Pancreas (tissue), 10 donors: ENCODE measurements at regions not wholly inside any gene's neighbourhood (a gene's known extent, or its start where the extent isn't known, plus 50 kb on each side); places are given as distances from the start of the nearest gene placed in this dataset.

Experiments used
- ATAC-seq, 4 donors: fragments of 200-7000 bp; cut with Tn5 transposase; one replicate each; pipeline versions ENCODE4 v1.8.0 to v1.9.1; 2020; ENCODE audit warnings: mild to moderate bottlenecking in 4 of 4, moderate library complexity in 4 of 4
- DNase-seq, 6 donors: peaks; one replicate each; pipeline ENCODE4 v3.0.0-alpha.2; 2020
- FAIRE-seq: peaks from 2 replicates; lab custom pipeline; 2012; peaks lifted over from hg19 to GRCh38; lab: Jason Lieb, UNC
- H3K27ac ChIP-seq, 4 donors: fragments of 200-600 bp; sonication (generic); 1 replicate in 3 of 4; 2 replicates in 1 of 4; pipeline versions ENCODE4 v1.5.0 to v1.8.0; 2020
- H3K27me3 ChIP-seq, 4 donors: fragments of 200-600 bp; one replicate each; pipeline ENCODE4 v1.8.0; 2021
- H3K36me3 ChIP-seq, 3 donors: fragments of 200-600 bp; sonication (generic) in 1 of 3; one replicate each; pipeline versions ENCODE4 v1.5.0 to v1.8.0; 2020 to 2021
- H3K4me1 ChIP-seq, 3 donors: fragments of 200-600 bp; one replicate each; pipeline ENCODE4 v1.8.0; 2021
- H3K4me3 ChIP-seq, 4 donors: fragments of 200-600 bp; sonication (generic) in 2 of 4; one replicate each; pipeline versions ENCODE4 v1.5.0 to v1.8.0; 2020 to 2021
- H3K9me3 ChIP-seq, 4 donors: fragments of 200-600 bp; one replicate each; pipeline ENCODE4 v1.8.0; 2021
- WGBS, 2 donors: extraction: QIAGEN DNeasy Blood & Tissue Kit; methylation state at CpG; one replicate each; pipeline ENCODE4 v1.1.7; 2013; 5-methylcytosine and 5-hydroxymethylcytosine counted together
- intact Hi-C, 3 donors: fragments of 100-400 bp; cut with DNase I; formaldehyde crosslinking; loops; one replicate each; pipeline versions ENCODE4 v1.11.1 to v1.14.2; 2022
- TF ChIP-seq, protein P1 (sequence below), 4 donors: fragments of 200-600 bp; sonication (generic) in 3 of 4; IDR thresholded peaks; one replicate each; pipeline versions ENCODE4 v1.5.0 to v1.8.0; 2021; ENCODE audit warnings: antibody characterized with exemption in 4 of 4
- donor health status: healthy with polysubstance abuse.
- donor health status: DM: no; HTN: no; CAD: no; lungs with moderate emphysema.
- donor health status: DM: no; HTN: no; CAD: no.
- donor health status: control.
- donor health status: control.
- donor health status: Bipolar disorder and iron deficiency.
- donor health status: DM: yes; HTN: yes; CAD: no.
- donor health status: DM: no; HTN: no; CAD: no.
- donor health status: DM: no; HTN: no; CAD: no.
- donor health status: DM: yes; HTN: yes; CAD: no.

DNA sequence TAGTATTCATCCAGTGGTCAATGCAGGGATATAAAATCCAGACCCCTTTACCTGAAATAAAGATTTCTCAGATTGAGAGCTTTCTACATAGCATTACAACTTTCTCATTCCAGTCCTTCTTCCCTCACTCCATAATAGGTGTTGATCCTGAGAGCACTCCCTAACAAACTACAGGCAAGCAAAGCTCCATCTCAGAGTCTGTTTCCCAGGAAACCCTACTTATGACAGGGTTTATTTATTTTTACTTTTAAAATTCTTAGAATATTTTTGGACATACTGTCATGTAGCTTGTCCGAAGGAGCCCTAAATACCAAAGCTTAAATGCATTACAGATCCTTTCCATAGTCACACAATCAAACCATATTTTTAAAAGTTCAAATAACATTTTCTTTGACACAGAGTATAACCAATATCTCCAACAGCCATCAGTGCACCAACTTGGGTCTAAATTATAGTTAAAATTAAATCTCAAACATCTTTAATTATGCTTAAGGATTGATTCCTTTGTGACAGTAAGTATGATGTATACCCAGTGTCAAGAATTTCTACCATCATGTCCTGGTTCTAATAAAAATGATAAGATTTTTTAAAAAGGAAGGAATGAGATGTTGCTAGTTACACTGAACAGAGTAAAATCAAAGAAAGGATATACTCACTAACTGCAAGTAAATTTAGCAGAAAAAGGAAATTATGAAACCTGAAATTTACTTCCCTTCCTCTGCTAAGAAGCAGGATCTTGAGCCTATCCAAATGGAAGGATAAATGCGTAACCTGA, 580.4 kb upstream of the ADGRL3 start:
- Histone ChIP-seq H3K9me3 (no peaks in the 10 kb centered on the region), H3K4me1 (no peaks in the 10 kb centered on the region), H3K36me3 (no peaks in the 10 kb centered on the region), H3K27ac (no peak overlapping the region), H3K4me3 (no peak overlapping the region), H3K27me3 (no peaks in the 10 kb centered on the region)
- ATAC-seq (no peak), FAIRE-seq (no peak), DNase-seq (no peak)
- TF ChIP-seq, protein P1, sequence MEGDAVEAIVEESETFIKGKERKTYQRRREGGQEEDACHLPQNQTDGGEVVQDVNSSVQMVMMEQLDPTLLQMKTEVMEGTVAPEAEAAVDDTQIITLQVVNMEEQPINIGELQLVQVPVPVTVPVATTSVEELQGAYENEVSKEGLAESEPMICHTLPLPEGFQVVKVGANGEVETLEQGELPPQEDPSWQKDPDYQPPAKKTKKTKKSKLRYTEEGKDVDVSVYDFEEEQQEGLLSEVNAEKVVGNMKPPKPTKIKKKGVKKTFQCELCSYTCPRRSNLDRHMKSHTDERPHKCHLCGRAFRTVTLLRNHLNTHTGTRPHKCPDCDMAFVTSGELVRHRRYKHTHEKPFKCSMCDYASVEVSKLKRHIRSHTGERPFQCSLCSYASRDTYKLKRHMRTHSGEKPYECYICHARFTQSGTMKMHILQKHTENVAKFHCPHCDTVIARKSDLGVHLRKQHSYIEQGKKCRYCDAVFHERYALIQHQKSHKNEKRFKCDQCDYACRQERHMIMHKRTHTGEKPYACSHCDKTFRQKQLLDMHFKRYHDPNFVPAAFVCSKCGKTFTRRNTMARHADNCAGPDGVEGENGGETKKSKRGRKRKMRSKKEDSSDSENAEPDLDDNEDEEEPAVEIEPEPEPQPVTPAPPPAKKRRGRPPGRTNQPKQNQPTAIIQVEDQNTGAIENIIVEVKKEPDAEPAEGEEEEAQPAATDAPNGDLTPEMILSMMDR (IDR thresholded peaks at IDR 0.05), result no peak
- intact Hi-C loops, result no loop called here
- 57 to 71% methylated on average over 2 of the region's 2 CpGs for WGBS, 2 donors

DNA sequence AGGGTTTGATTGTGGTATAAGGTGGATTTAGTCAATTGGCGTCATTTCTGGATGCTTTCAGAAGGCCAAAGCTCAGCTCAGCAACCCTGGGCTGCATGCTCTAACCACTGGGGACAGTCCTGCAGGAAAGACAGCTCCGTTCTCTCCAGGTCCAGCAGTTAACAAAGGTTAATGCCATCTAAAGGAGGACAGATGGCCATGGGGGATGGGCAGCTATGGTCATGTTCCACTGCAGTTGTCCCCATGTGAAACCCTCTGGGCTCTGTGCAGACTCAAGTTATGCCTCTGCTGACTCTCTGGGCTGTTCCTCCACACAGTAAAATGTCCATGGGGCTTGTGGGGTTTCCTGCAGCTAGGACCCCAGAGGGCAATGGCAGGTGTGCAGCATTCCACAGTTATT, 562.1 kb upstream of the ADGRL3 start:
- H3K4me3 ChIP-seq, result no peak overlapping the region
- WGBS, 2 donors, result 39 to 58% methylated on average over 2 of the region's 2 CpGs
- DNase-seq (no peak), FAIRE-seq (no peak), ATAC-seq (no peak)
- no peaks in the 10 kb centered on the region for H3K27me3 ChIP-seq
- TF ChIP-seq, protein P1 (IDR thresholded peaks at IDR 0.05), result no peak
- no peaks in the 10 kb centered on the region for H3K4me1 ChIP-seq
- intact Hi-C loops, result no loop called here
- H3K9me3 ChIP-seq, result no peaks in the 10 kb centered on the region
- no peaks in the 10 kb centered on the region for H3K36me3 ChIP-seq
- H3K27ac ChIP-seq, result no peak overlapping the region

DNA sequence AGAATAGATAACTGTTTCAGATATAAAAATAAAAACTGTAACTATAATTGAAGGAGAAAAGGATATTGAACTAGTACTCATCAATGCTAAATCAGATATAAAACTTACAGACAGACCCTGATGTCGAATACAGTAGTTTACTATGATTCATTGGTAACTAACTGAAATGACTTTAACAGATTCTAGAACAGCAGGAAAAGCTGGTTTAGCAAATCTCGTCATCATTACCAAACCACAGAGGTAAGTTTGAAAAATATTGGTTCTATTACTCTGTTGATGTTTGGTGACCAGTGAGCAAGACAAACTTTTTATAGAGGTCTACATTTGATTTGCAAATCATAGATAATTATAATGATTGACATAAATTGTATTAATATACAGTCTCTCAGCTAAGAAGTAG, 551.4 kb upstream of the ADGRL3 start:
- DNase-seq (no peak), FAIRE-seq (no peak), ATAC-seq (no peak)
- no peak overlapping the region for H3K27ac ChIP-seq
- intact Hi-C loops, result no loop called here
- no peaks in the 10 kb centered on the region for H3K27me3 ChIP-seq
- H3K4me1 ChIP-seq, result no peaks in the 10 kb centered on the region
- 19 to 35% methylated on average over 2 of the region's 2 CpGs for WGBS, 2 donors
- H3K36me3 ChIP-seq, result no peaks in the 10 kb centered on the region
- no peak overlapping the region for H3K4me3 ChIP-seq
- peaks cover 0 to 3% (median 0%) of the 10 kb centered on the region in 4 donors for H3K9me3 ChIP-seq
- TF ChIP-seq, protein P1 (IDR thresholded peaks at IDR 0.05), result no peak

DNA sequence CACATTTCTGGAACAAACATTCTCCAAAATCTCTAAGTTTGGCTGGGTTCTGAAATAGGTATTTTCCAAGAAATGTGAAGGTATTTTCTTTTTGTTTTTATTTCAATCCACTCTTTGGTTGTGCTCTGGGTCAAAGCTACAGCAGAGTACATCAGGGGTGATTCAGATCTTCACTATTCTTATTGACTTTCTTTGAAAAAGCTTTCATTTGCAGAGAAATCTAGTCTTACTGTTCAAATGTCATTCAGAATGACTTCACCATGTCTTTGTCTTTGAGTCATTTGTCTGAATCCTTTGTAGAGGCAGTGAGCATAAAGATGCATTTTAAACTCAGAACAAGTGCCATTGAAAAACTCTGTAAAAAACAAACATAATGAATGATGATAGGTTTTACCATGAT, 547.2 kb upstream of the ADGRL3 start:
- ATAC-seq, result no peak
- Histone ChIP-seq H3K4me3 (no peak overlapping the region), H3K27me3 (no peaks in the 10 kb centered on the region), H3K4me1 (no peaks in the 10 kb centered on the region), H3K36me3 (no peaks in the 10 kb centered on the region), H3K27ac (no peak overlapping the region), H3K9me3 (no peaks in the 10 kb centered on the region)
- intact Hi-C loops, result no loop called here
- FAIRE-seq, result no peak
- no peak for DNase-seq
- TF ChIP-seq, protein P1 (IDR thresholded peaks at IDR 0.05), result no peak

DNA sequence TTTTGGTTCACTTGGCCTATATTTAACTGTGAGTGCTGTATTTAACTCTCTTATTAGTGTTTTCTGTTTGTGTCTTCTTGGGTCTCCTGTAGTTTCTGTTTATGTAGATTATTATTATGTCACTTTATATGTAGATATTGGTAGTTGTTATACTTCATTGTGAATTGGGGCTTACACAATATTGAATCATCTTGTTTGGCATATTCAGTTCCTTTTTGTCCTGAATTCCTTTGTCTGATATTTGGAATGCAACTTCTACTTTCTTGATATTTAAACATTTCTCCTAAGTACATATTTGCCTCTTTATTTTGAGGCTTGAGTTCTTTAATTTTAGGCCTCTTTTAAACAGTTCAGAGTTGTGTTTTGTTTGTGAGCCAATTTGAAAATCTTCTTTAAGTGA, 544.8 kb upstream of the ADGRL3 start:
- Histone ChIP-seq H3K4me1 (no peaks in the 10 kb centered on the region), H3K27me3 (no peaks in the 10 kb centered on the region), H3K27ac (no peak overlapping the region), H3K36me3 (no peaks in the 10 kb centered on the region), H3K9me3 (no peaks in the 10 kb centered on the region), H3K4me3 (no peak overlapping the region)
- ATAC-seq, result no peak
- intact Hi-C loops, result no loop called here
- no peak for DNase-seq
- FAIRE-seq, result no peak
- TF ChIP-seq, protein P1 (IDR thresholded peaks at IDR 0.05), result no peak
